ENCODE measurements at regions not wholly inside any gene's neighbourhood (a gene's known extent, or its start where the extent isn't known, plus 50 kb on each side); places are given as distances from the start of the nearest gene placed in this dataset.

- intact Hi-C loops (cut with micrococcal nuclease; ENCODE audit: unreplicated experiment), result no loop called here
- BruUV-seq (replicated peaks), result no TSS peak
- H3K27me3 Mint-ChIP-seq (ENCODE audit: unreplicated experiment), result no peaks in the 10 kb centered on the region
Measured at GRCh38 chr2:35365859-35366258, 989.7 kb upstream of the CRIM1 start.

GRCh38 chr2:35356332-35356731 is 999.2 kb upstream of the CRIM1 start:
- Mint-ChIP-seq H3K4me3 (ENCODE audit: low read depth, unreplicated experiment) (no peak overlapping the region), H3K27me3 (ENCODE audit: unreplicated experiment) (no peaks in the 10 kb centered on the region), H3K4me1 (ENCODE audit: low read depth, unreplicated experiment) (no peaks in the 10 kb centered on the region), H3K27ac (ENCODE audit: unreplicated experiment) (no peak overlapping the region), H3K9me3 (ENCODE audit: low read depth, unreplicated experiment) (peaks cover 3% of the 10 kb centered on the region), H3K36me3 (ENCODE audit: insufficient read depth, unreplicated experiment) (no peaks in the 10 kb centered on the region)
- no TSS peak for BruUV-seq (replicated peaks)
- TF ChIP-seq CTCF (IDR thresholded peaks at IDR 0.05; ENCODE audit: unreplicated experiment), result no peak
- CTCF ChIA-PET, result no interaction called here
- no peak for DNase-seq
- intact Hi-C loops (cut with micrococcal nuclease; ENCODE audit: unreplicated experiment), result no loop called here

More at GRCh38 chr2:35365859-35366258, 989.7 kb upstream of the CRIM1 start:
- H3K27ac Mint-ChIP-seq (ENCODE audit: unreplicated experiment), result no peak overlapping the region
- no peak for DNase-seq
- H3K4me3 Mint-ChIP-seq (ENCODE audit: low read depth, unreplicated experiment), result no peak overlapping the region
- CTCF ChIA-PET, result no interaction called here
- H3K9me3 Mint-ChIP-seq (ENCODE audit: low read depth, unreplicated experiment), result peaks cover 6% of the 10 kb centered on the region
- H3K36me3 Mint-ChIP-seq (ENCODE audit: insufficient read depth, unreplicated experiment), result no peaks in the 10 kb centered on the region
- H3K4me1 Mint-ChIP-seq (ENCODE audit: low read depth, unreplicated experiment), result no peaks in the 10 kb centered on the region
- TF ChIP-seq CTCF (IDR thresholded peaks at IDR 0.05; ENCODE audit: unreplicated experiment), result no peak

- H3K4me1 Mint-ChIP-seq (ENCODE audit: low read depth, unreplicated experiment), result no peaks in the 10 kb centered on the region
- CTCF ChIA-PET, result no interaction called here
- intact Hi-C loops (cut with micrococcal nuclease; ENCODE audit: unreplicated experiment), result no loop called here
- no peak for TF ChIP-seq CTCF (IDR thresholded peaks at IDR 0.05; ENCODE audit: unreplicated experiment)
- peaks cover 3% of the 10 kb centered on the region for H3K9me3 Mint-ChIP-seq (ENCODE audit: low read depth, unreplicated experiment)
- H3K27me3 Mint-ChIP-seq (ENCODE audit: unreplicated experiment), result no peaks in the 10 kb centered on the region
- no peak for DNase-seq
- H3K36me3 Mint-ChIP-seq (ENCODE audit: insufficient read depth, unreplicated experiment), result no peaks in the 10 kb centered on the region
- no TSS peak for BruUV-seq (replicated peaks)
- no peak overlapping the region for H3K4me3 Mint-ChIP-seq (ENCODE audit: low read depth, unreplicated experiment)
- H3K27ac Mint-ChIP-seq (ENCODE audit: unreplicated experiment), result no peak overlapping the region
Measured at GRCh38 chr2:35355056-35355455, 1000.5 kb upstream of the CRIM1 start.

GRCh38 chr2:35347561-35347960 is 1008.0 kb upstream of the CRIM1 start:
- DNase-seq, result no peak
- H3K9me3 Mint-ChIP-seq (ENCODE audit: low read depth, unreplicated experiment), result peaks cover 10% of the 10 kb centered on the region
- BruUV-seq (replicated peaks), result no TSS peak
- CTCF ChIA-PET, result no interaction called here
- no peak overlapping the region for H3K27ac Mint-ChIP-seq (ENCODE audit: unreplicated experiment)
- no peaks in the 10 kb centered on the region for H3K36me3 Mint-ChIP-seq (ENCODE audit: insufficient read depth, unreplicated experiment)
- no peaks in the 10 kb centered on the region for H3K27me3 Mint-ChIP-seq (ENCODE audit: unreplicated experiment)
- no peak overlapping the region for H3K4me3 Mint-ChIP-seq (ENCODE audit: low read depth, unreplicated experiment)
- intact Hi-C loops (cut with micrococcal nuclease; ENCODE audit: unreplicated experiment), result no loop called here
- no peak for TF ChIP-seq CTCF (IDR thresholded peaks at IDR 0.05; ENCODE audit: unreplicated experiment)
- H3K4me1 Mint-ChIP-seq (ENCODE audit: low read depth, unreplicated experiment), result no peaks in the 10 kb centered on the region

- no TSS peak for BruUV-seq (replicated peaks)
- Mint-ChIP-seq H3K4me1 (ENCODE audit: low read depth, unreplicated experiment) (no peaks in the 10 kb centered on the region), H3K27me3 (ENCODE audit: unreplicated experiment) (no peaks in the 10 kb centered on the region), H3K27ac (ENCODE audit: unreplicated experiment) (no peak overlapping the region), H3K4me3 (ENCODE audit: low read depth, unreplicated experiment) (no peak overlapping the region), H3K36me3 (ENCODE audit: insufficient read depth, unreplicated experiment) (no peaks in the 10 kb centered on the region), H3K9me3 (ENCODE audit: low read depth, unreplicated experiment) (peaks cover 11% of the 10 kb centered on the region)
- no peak for DNase-seq
- intact Hi-C loops (cut with micrococcal nuclease; ENCODE audit: unreplicated experiment), result no loop called here
- no peak for TF ChIP-seq CTCF (IDR thresholded peaks at IDR 0.05; ENCODE audit: unreplicated experiment)
- CTCF ChIA-PET, result no interaction called here
Measured at GRCh38 chr2:35343135-35343534, 1012.4 kb upstream of the CRIM1 start.
